ENCODE measurements at regions not wholly inside any gene's neighbourhood (a gene's known extent, or its start where the extent isn't known, plus 50 kb on each side); places are given as distances from the start of the nearest gene placed in this dataset.

DNA sequence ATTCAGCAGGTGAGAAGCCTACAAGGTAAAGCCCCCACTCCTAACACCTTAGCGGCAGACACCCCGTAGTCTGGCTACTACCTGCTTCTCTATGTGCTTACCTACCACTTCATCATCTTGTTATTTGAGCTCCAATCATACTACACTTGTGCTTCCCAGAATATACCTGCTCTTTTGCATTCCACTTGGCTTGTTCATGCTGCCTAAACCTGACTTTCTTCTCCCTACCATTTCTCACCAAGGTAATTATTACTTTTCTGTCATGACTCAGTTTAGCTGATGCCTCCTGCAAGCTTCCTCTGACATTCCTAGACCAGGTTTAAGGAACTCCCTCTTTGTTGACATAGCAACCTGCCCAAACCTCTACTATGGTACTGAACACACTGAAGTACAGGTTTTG lies 495.6 kb upstream of the C1orf87 start:
- Mint-ChIP-seq H3K4me1 (peaks cover 4 to 11% of the 10 kb centered on the region in 2 experiments; a peak in 2 of 4 replicates), H3K4me3 (no peak overlapping the region), H3K27ac (no peak overlapping the region), H3K9me3 (no peaks in the 10 kb centered on the region), H3K36me3 (ENCODE audit: insufficient read depth in 1 of 3, low read depth in 3 of 3) (no peaks in the 10 kb centered on the region), H3K27me3 (ENCODE audit: low read depth) (no peaks in the 10 kb centered on the region; the same call in 1 of the 2 replicates)
- H3K9ac ChIP-seq (ENCODE audit: extremely low read depth, insufficient read length, low read length): no peak overlapping the region
- no peak overlapping the region for H2BK120ac ChIP-seq (ENCODE audit: low read depth, low read length, poor library complexity, severe bottlenecking)
- H2AFZ ChIP-seq (ENCODE audit: low read length): no peak overlapping the region
- no peaks in the 10 kb centered on the region for H3K23me2 ChIP-seq (ENCODE audit: insufficient read length, low read depth, low read length, poor library complexity, severe bottlenecking)
- H2BK20ac ChIP-seq (ENCODE audit: low read depth, low read length, poor library complexity, severe bottlenecking): no peak overlapping the region
- no peak overlapping the region for H4K91ac ChIP-seq (ENCODE audit: insufficient read length, low read depth, low read length)
- H3K56ac ChIP-seq (ENCODE audit: insufficient read length, low read depth, low read length): no peak overlapping the region
- H3K27ac ChIP-seq (ENCODE audit: insufficient read length, low read depth, low read length): no peak overlapping the region
- no peak overlapping the region for H2BK12ac ChIP-seq (ENCODE audit: insufficient read length, low read depth, low read length)
- H3K79me2 ChIP-seq (ENCODE audit: insufficient read depth, low read length): no peaks in the 10 kb centered on the region
- no peak overlapping the region for H3K14ac ChIP-seq (ENCODE audit: insufficient read depth, low read length)
- no peak overlapping the region for H3K4ac ChIP-seq (ENCODE audit: low read depth, low read length)
- H3K4me2 ChIP-seq (ENCODE audit: insufficient read depth, insufficient read length, low read length): no peak overlapping the region
- H3K9me3 ChIP-seq (ENCODE audit: control insufficient read depth, low read depth, low read length): no peaks in the 10 kb centered on the region
- no peak overlapping the region for H2BK5ac ChIP-seq (ENCODE audit: insufficient read length, low read length)
- H3K4me1 ChIP-seq (ENCODE audit: insufficient read depth, low read length): peaks cover 4% of the 10 kb centered on the region; the same call in 1 of the 2 replicates
- no peak for DNase-seq
- H2AK5ac ChIP-seq (ENCODE audit: insufficient read length, low read length): no peak overlapping the region
- no peak overlapping the region for H3K23ac ChIP-seq (ENCODE audit: insufficient read length, low read depth, low read length)
- H3T11ph ChIP-seq (ENCODE audit: low read length): no peak overlapping the region
- no peak overlapping the region for H4K5ac ChIP-seq (ENCODE audit: insufficient read length, low read depth, low read length)
- H3K79me1 ChIP-seq (ENCODE audit: insufficient read depth, low read depth, low read length, poor library complexity, severe bottlenecking): no peaks in the 10 kb centered on the region
- TF ChIP-seq, protein P1, sequence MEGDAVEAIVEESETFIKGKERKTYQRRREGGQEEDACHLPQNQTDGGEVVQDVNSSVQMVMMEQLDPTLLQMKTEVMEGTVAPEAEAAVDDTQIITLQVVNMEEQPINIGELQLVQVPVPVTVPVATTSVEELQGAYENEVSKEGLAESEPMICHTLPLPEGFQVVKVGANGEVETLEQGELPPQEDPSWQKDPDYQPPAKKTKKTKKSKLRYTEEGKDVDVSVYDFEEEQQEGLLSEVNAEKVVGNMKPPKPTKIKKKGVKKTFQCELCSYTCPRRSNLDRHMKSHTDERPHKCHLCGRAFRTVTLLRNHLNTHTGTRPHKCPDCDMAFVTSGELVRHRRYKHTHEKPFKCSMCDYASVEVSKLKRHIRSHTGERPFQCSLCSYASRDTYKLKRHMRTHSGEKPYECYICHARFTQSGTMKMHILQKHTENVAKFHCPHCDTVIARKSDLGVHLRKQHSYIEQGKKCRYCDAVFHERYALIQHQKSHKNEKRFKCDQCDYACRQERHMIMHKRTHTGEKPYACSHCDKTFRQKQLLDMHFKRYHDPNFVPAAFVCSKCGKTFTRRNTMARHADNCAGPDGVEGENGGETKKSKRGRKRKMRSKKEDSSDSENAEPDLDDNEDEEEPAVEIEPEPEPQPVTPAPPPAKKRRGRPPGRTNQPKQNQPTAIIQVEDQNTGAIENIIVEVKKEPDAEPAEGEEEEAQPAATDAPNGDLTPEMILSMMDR (conservative IDR thresholded peaks at IDR 0.05): no peak
- H2BK15ac ChIP-seq (ENCODE audit: low read depth, low read length): no peak overlapping the region
- no peak overlapping the region for H4K8ac ChIP-seq (replicated peaks; ENCODE audit: insufficient read length, low read depth, low read length)
- WGBS (ENCODE audit: extremely low coverage, insufficient read length, low lambda C conversion rate): no CpG with 5 or more reads among the region's 2 CpGs
- H3K27me3 ChIP-seq (ENCODE audit: insufficient read depth, low read length): no peaks in the 10 kb centered on the region
- no peaks in the 10 kb centered on the region for H4K20me1 ChIP-seq (ENCODE audit: control insufficient read depth, insufficient read depth, insufficient read length)
- no peak overlapping the region for H3K18ac ChIP-seq (ENCODE audit: insufficient read length, low read depth, low read length)
